Chondrocyte (in vitro differentiated cells): ENCODE measurements at regions not wholly inside any gene's neighbourhood (a gene's known extent, or its start where the extent isn't known, plus 50 kb on each side); places are given as distances from the start of the nearest gene placed in this dataset.

Experiments used
- DNase-seq: peaks from one replicate; pipeline ENCODE4 v3.0.0; 2021; ENCODE audit warnings: mixed read lengths, low spot score
- H3K27ac Mint-ChIP-seq: one replicate; pipeline ENCODE4 v1.8.0; 2021; ENCODE audit warnings: mild to moderate bottlenecking, moderate library complexity, mixed read lengths; ENCODE audit not compliant: unreplicated experiment
- H3K27me3 Mint-ChIP-seq: 2 replicates; pipeline ENCODE4 v1.8.0; 2021; ENCODE audit warnings: low read depth, mixed read lengths
- H3K36me3 Mint-ChIP-seq: 2 replicates; pipeline ENCODE4 v1.8.0; 2021; ENCODE audit warnings: low read depth, mixed read lengths
- H3K4me1 Mint-ChIP-seq: 2 replicates; pipeline ENCODE4 v1.8.0; 2021; ENCODE audit warnings: low read depth, mild to moderate bottlenecking, mixed read lengths
- H3K4me3 Mint-ChIP-seq: one replicate; pipeline ENCODE4 v1.8.0; 2021; ENCODE audit warnings: mild to moderate bottlenecking, moderate library complexity, mixed read lengths; ENCODE audit not compliant: unreplicated experiment
- H3K9me3 Mint-ChIP-seq: 2 replicates; pipeline ENCODE4 v1.8.0; 2021; ENCODE audit warnings: low read depth, mixed read lengths
- CTCF ChIP-seq: fragments of 200-600 bp; sonication (generic); IDR thresholded peaks from 2 replicates; pipeline ENCODE4 v1.5.0; 2021; ENCODE audit warnings: antibody characterized with exemption, mild to moderate bottlenecking, moderate library complexity

- H3K36me3 Mint-ChIP-seq: no peaks in the 10 kb centered on the region
- no peak overlapping the region for H3K27ac Mint-ChIP-seq
- H3K4me3 Mint-ChIP-seq: no peak overlapping the region
- no peaks in the 10 kb centered on the region for H3K9me3 Mint-ChIP-seq
- no peak for DNase-seq
- no peak for TF ChIP-seq CTCF
- peaks cover 12% of the 10 kb centered on the region for H3K4me1 Mint-ChIP-seq
- no peaks in the 10 kb centered on the region for H3K27me3 Mint-ChIP-seq
Measured at GRCh38 chr1:9477535-9477934, 61.7 kb upstream of the SLC25A33 start.

GRCh38 chr1:9478021-9478420 lies 61.2 kb upstream of the SLC25A33 start:
- no peak for TF ChIP-seq CTCF
- no peaks in the 10 kb centered on the region for H3K9me3 Mint-ChIP-seq
- no peak for DNase-seq
- no peak overlapping the region for H3K4me3 Mint-ChIP-seq
- peaks cover 8% of the 10 kb centered on the region for H3K4me1 Mint-ChIP-seq
- H3K27ac Mint-ChIP-seq: no peak overlapping the region
- no peaks in the 10 kb centered on the region for H3K36me3 Mint-ChIP-seq
- no peaks in the 10 kb centered on the region for H3K27me3 Mint-ChIP-seq

GRCh38 chr1:9481048-9481447 lies 58.2 kb upstream of the SLC25A33 start:
- Mint-ChIP-seq H3K27me3 (no peaks in the 10 kb centered on the region), H3K4me3 (no peak overlapping the region), H3K27ac (no peak overlapping the region), H3K9me3 (no peaks in the 10 kb centered on the region), H3K36me3 (no peaks in the 10 kb centered on the region), H3K4me1 (no peaks in the 10 kb centered on the region)
- TF ChIP-seq CTCF: no peak
- no peak for DNase-seq

GRCh38 chr1:9482403-9482802 lies 56.9 kb upstream of the SLC25A33 start:
- no peak overlapping the region for H3K4me3 Mint-ChIP-seq
- DNase-seq: no peak
- H3K9me3 Mint-ChIP-seq: no peaks in the 10 kb centered on the region
- no peaks in the 10 kb centered on the region for H3K27me3 Mint-ChIP-seq
- TF ChIP-seq CTCF: no peak
- peaks cover 6% of the 10 kb centered on the region for H3K4me1 Mint-ChIP-seq
- no peaks in the 10 kb centered on the region for H3K36me3 Mint-ChIP-seq
- H3K27ac Mint-ChIP-seq: no peak overlapping the region

GRCh38 chr1:9482816-9483572 lies 56.3 kb upstream of the SLC25A33 start:
- H3K36me3 Mint-ChIP-seq: no peaks in the 10 kb centered on the region
- no peaks in the 10 kb centered on the region for H3K27me3 Mint-ChIP-seq
- no peak for TF ChIP-seq CTCF
- no peak for DNase-seq
- H3K4me3 Mint-ChIP-seq: no peak overlapping the region
- no peaks in the 10 kb centered on the region for H3K9me3 Mint-ChIP-seq
- H3K27ac Mint-ChIP-seq: no peak overlapping the region
- H3K4me1 Mint-ChIP-seq: peaks cover 6% of the 10 kb centered on the region
